Mucosa of descending colon (tissue), 3 donors: ENCODE measurements at regions not wholly inside any gene's neighbourhood (a gene's known extent, or its start where the extent isn't known, plus 50 kb on each side); places are given as distances from the start of the nearest gene placed in this dataset.
A peak's percentile ranks its signal among the peaks of the same experiment; 100 is the strongest.

Source experiments
- ATAC-seq: fragments of 200-7000 bp; cut with Tn5 transposase; one replicate; pipeline ENCODE4 v1.9.1; 2020; ENCODE audit warnings: mild to moderate bottlenecking, moderate library complexity
- DNase-seq, 3 donors: peaks; one replicate each; pipeline ENCODE4 v3.0.0-alpha.2; 2020
- H3K36me3 ChIP-seq: fragments of 200-600 bp; one replicate; pipeline ENCODE4 v1.8.0; 2021; ENCODE audit warnings: low read depth, mild to moderate bottlenecking
- H3K4me1 ChIP-seq: fragments of 200-600 bp; one replicate; pipeline ENCODE4 v1.8.0; 2021; ENCODE audit warnings: low read depth, mild to moderate bottlenecking
- H3K4me3 ChIP-seq: fragments of 200-600 bp; one replicate; pipeline ENCODE4 v1.8.0; 2021; ENCODE audit warnings: mild to moderate bottlenecking
- H3K9me3 ChIP-seq: fragments of 200-600 bp; one replicate; pipeline ENCODE4 v1.8.0; 2021; ENCODE audit warnings: mild to moderate bottlenecking
- CTCF ChIP-seq: fragments of 200-600 bp; IDR thresholded peaks from one replicate; pipeline ENCODE4 v1.8.0; 2022; ENCODE audit warnings: antibody characterized with exemption, mild to moderate bottlenecking
- intact Hi-C, 2 donors: fragments of 100-400 bp; cut with DNase I in 1 of 2; cut with micrococcal nuclease in 1 of 2; formaldehyde crosslinking; loops; one replicate each; pipeline versions ENCODE4 v1.11.0 to v1.11.1; 2022; cut with DNase I, micrococcal nuclease
- donor health status: DM: no; HTN: no; CAD: no; lungs with moderate emphysema.
- donor health status: DM: no; HTN: no; CAD: no.
- donor health status: DM: no; HTN: yes; CAD: no.

- DNase-seq (no peak), ATAC-seq (no peak)
- no peaks in the 10 kb centered on the region for H3K9me3 ChIP-seq
- no peak overlapping the region for H3K4me3 ChIP-seq
- no peaks in the 10 kb centered on the region for H3K4me1 ChIP-seq
- no peak for TF ChIP-seq CTCF
- no peaks in the 10 kb centered on the region for H3K36me3 ChIP-seq
- intact Hi-C loops: no loop called here
Observed at GRCh38 chr9:107989099-107989498, 499.5 kb upstream of the KLF4 start.

- no peak for TF ChIP-seq CTCF
- intact Hi-C loops: no loop called here
- Histone ChIP-seq H3K4me3 (no peak overlapping the region), H3K36me3 (no peaks in the 10 kb centered on the region), H3K9me3 (no peaks in the 10 kb centered on the region), H3K4me1 (peaks cover 6% of the 10 kb centered on the region)
- ATAC-seq (no peak), DNase-seq (no peak)
Observed at GRCh38 chr9:107984956-107985355, 495.4 kb upstream of the KLF4 start.

- TF ChIP-seq CTCF: no peak
- intact Hi-C loops: no loop called here
- DNase-seq: no peak
Observed at GRCh38 chr9:107983762-107984161, 494.2 kb upstream of the KLF4 start.

GRCh38 chr9:107983181-107983603 is 493.6 kb upstream of the KLF4 start:
- peak; percentile 82 for ATAC-seq
- peak in 1 of 3 donors; percentile 48 for DNase-seq
- peaks cover 6% of the 10 kb centered on the region for H3K4me1 ChIP-seq
- H3K36me3 ChIP-seq: no peaks in the 10 kb centered on the region
- no peaks in the 10 kb centered on the region for H3K9me3 ChIP-seq
- TF ChIP-seq CTCF: no peak
- intact Hi-C loops: no loop called here
- no peak overlapping the region for H3K4me3 ChIP-seq

More at GRCh38 chr9:107983762-107984161, 494.2 kb upstream of the KLF4 start:
- Histone ChIP-seq H3K4me3 (no peak overlapping the region), H3K4me1 (peaks cover 6% of the 10 kb centered on the region), H3K36me3 (no peaks in the 10 kb centered on the region), H3K9me3 (no peaks in the 10 kb centered on the region)
- no peak for ATAC-seq

GRCh38 chr9:107982745-107983144 is 493.2 kb upstream of the KLF4 start:
- DNase-seq: no peak
- no peak overlapping the region for H3K4me3 ChIP-seq
- H3K36me3 ChIP-seq: no peaks in the 10 kb centered on the region
- no peak for TF ChIP-seq CTCF
- H3K9me3 ChIP-seq: no peaks in the 10 kb centered on the region
- intact Hi-C loops: no loop called here
- ATAC-seq: peak; percentile 44
- peaks cover 6% of the 10 kb centered on the region for H3K4me1 ChIP-seq

GRCh38 chr9:107982001-107982400 is 492.4 kb upstream of the KLF4 start:
- Histone ChIP-seq H3K4me1 (peaks cover 6% of the 10 kb centered on the region), H3K9me3 (no peaks in the 10 kb centered on the region), H3K36me3 (no peaks in the 10 kb centered on the region), H3K4me3 (no peak overlapping the region)
- no peak for DNase-seq
- no peak for ATAC-seq
- intact Hi-C loops: no loop called here
- TF ChIP-seq CTCF: no peak
